Head of caudate nucleus (tissue), 42 donors: ENCODE measurements at regions not wholly inside any gene's neighbourhood (a gene's known extent, or its start where the extent isn't known, plus 50 kb on each side); places are given as distances from the start of the nearest gene placed in this dataset.

Experiments used
- DNase-seq, 42 donors: peaks; one replicate each; pipeline versions ENCODE4 v3.0.0 to v3.0.0-alpha.2; 2020 to 2021; ENCODE audit warnings: mixed read lengths in 7 of 42
- intact Hi-C: fragments of 100-400 bp; cut with DNase I; formaldehyde crosslinking; loops from one replicate; pipeline ENCODE4 v1.15.0; 2022

DNA sequence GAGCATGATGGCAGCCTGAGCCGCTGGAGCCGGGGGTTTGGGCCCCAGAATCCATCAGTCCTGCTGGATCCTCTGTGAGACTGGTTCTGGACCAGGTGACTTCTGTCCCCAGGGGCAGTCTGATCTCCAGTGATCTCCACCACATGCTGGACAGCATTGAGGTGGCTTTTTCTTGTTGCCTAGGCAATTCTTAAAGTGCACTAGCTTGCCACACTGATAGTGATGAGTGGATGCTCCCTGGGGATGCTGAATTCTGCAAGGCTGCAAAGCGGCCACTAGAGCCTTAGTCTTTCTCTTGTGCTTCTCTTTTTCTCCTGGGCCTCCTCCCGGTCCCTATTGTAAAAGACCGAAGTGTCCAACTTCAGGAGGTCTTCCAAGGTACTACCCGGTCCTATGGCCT is 70.4 kb upstream of the ATP11B start:
- intact Hi-C loops = no loop called here
- DNase-seq = no peak

DNA sequence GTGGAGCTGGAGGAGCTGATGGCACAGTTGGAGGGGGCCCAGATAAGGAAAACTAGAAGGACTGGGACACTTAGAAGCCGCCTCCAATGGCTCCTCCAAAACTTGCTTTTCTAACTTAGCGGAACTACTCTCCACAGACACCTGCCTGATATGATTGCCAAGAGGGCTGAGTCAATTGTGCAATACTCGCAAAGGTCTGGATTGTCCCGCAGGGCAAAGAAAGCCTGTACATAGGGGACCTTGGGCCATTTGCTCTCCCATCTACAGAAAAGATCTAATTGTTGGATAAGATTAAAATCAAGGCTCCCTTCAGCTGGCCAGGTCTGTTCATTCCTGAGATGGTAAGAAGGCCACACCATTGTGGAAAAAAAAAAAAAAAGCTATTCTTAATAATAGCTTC is 69.7 kb upstream of the ATP11B start:
- no peak for DNase-seq

DNA sequence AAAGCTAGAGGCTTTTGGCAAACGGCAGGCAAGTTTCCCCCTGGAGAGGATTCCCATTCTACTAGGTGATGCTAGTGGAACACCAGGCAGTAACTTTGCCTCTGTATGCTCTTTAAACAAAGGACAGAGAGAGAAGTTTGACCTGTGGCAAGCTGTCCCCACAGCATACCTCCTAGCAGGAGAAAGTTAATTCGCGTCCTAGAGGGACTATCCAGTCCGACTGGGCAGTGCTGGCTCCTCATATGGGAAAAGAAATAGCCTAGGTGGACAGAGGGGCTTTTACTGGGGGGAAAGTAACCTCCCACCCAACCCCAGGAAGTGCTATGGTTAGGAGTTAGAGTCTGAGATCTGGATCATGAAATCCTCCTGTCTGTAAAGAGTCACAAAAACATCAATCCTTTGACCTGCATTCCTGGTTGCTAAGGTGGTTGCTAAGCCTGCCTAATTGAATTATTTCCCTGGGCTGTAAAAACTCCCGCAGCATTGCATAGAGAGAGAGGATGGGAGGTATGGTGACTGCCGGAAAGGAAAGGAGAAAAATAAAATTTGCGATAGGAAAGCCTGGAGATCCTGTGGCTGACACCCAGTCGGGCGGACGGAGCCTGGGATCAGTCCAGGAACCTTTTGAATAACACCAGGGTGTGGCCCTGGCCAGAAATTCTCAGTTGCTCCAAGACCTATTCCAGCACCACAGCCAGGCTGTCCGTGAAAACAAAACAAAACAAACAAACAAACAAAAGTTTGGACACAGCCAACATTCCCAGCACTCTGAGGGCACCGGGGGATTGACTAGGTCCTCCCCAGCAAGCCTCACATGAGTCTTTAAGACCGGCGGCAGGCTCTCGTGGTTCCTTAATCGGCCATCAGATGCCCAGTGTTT is 67.7 kb upstream of the ATP11B start:
- intact Hi-C loops = no loop called here
- DNase-seq = no peak

More for the DNA sequence above, 69.7 kb upstream of the ATP11B start:
- intact Hi-C loops = no loop called here

DNA sequence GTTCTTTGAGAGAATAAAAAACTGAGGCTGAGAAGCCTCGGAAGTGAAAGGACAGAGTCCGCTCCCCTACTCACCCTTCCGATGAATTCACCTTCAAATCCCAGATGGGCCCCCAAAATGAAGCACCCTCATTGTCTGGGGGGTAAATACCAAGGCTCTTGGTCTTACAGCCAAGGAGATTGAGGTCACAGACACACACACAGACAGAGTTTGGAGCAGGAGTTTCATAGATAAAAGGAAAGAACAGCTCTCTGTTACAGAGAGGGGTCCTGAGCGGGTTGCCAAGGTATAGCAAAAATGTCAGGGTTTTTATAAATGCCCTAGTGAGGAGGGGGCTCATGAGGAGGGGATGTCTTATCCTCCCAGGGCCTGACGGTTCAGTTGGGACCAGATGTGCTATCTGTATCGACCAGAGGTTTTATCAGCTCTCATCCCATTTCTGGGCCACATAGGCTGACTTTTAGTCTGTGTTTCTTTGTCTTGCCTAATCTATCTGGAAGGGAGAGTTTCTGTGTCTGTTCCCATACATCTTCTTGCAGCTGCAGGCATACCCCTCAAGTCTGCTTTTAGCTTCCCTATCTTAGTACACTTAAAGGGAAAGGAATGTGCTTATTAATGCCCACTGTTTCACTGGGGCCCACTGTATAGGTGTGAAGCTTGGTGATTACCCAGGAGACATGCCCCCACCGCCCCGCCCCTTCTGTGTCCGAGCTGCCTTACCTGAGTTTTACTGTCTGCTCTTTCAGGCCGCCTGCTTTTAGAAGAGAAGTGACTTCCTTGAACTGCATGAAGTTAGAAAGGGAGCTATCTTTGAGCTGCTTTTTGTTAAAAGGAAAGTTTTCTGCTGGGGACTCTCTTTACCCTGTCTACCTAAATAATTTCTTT is 66.8 kb upstream of the ATP11B start:
- intact Hi-C loops = no loop called here
- DNase-seq = no peak

DNA sequence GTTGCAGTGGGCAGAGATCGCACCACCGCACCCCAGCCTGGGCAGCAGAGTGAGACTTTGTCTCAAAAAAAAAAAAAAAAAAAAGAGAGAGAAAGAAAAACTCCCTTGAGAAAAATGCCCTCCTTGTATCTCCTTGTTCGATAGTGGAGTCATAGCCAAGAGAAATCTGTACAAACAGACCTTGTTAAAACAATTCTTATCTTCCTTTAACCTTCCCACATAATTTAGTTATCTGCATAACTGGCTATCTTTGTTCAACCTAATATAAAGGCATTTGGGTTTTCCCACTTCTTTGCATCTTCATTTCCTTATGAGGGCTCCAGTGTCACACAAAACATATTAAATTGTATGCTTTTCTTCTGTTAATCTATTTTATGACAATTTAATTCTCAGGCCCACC is 65.1 kb upstream of the ATP11B start:
- DNase-seq = no peak
- intact Hi-C loops = no loop called here

DNA sequence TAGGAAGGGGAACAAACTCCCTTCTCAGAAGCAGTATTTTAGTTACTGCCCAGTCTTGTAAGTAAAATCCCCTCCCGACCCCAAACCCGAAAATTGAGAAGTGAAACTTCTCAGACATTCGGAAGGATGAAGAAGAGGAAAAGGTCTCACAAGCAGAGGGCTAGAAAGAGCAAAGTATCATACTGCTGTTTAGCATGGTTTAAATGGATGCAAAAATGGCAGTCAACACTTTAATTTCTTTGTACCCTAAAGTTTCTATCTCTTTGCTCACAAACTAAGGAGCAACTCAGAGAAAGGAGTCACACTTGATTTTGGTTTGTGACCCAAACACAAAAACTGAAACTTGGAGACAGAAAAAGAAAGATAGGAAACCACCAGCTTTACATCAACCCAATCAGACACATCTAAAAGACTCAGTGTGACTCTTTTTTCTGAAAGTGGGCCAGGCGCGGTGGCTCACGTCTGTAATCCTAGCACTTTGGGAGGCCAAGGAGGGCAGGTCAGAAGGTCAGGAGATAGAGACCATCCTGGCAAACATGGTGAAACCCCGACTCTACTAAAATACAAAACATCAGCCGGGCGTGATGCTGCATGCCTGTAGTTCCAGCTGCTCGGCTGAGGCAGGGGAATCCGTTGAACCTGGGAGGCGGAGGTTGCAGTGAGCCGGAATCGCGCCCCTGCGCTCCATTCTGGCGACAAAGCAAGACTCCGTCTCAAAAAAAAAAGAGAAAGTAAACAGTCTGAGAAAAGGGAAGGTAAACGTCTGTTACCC is 63.2 kb upstream of the ATP11B start:
- intact Hi-C loops = no loop called here
- no peak for DNase-seq

DNA sequence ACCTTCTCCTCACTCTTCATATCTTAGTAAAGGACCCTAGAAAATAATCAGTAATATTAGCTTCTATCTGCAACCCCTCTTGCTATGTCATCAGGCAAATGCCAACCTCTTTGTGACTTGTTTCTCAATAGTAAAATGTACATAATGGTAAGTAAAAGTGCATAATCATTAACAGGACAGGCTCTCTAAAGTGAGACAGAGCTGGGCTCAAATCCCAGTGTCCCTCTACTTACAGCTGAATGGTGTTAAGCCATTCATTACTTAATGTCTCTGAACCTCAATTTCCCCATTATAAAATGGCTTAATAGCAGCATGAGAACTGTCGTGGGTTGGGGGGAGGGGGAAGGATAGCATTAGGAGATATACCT is 62.6 kb upstream of the ATP11B start:
- intact Hi-C loops = no loop called here
- no peak for DNase-seq

DNA sequence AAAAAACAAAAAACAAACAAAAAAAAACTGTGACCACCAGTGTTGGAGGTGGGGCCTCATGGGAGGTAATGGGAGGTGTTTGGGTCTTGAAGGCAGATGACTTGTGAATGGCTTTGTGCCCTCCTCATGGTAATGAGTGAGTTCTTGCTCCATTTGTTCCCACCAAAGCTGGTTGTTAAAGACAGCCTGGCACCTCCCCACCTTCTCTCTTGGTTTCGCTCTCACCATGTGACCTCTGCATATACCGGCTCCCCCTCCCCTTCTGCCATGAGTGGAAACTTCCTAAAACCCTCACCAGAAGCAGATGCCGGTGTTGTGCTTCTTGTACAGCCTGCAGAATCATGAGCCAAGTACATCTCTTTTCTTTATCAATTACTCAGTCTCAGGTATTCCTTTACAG is 61.5 kb upstream of the ATP11B start:
- intact Hi-C loops = no loop called here
- DNase-seq = no peak

DNA sequence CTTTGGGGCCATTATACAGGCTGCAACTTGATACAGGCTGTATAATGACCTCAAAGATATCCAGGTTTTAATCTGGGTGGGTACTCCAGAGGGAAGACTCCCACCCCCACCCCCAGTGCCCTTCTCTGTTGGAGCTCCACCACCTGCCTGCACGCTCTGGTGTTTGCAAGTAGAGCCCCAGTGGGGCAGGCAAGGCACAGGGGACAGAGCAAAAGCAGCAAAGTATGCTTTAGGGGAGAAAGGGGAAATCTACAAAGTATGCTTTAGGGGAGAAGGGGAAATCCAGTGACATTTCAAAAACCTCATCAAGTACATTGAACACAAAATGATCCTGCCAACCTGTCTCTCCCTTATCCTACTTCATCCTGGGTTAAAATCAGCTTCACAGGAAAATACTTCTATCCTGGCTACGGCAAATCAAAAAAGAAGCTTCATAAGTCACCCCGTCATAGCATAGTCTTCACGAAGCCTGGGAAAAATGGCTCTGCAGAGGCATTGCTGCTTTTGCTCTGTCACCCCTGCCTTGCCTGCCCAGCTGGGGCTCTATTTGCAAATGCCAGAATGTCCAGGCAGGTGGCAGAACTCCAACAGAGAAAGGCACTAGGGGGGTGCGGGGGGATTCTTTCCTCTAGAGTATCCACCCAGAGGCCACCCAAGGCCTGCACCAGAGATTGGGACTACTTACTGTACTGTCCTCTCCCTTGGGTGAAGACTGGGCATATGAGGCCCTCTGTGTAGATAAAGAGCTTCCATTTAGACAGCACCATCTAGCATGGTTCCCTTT is 60.9 kb upstream of the ATP11B start:
- DNase-seq = no peak
- intact Hi-C loops = no loop called here

DNA sequence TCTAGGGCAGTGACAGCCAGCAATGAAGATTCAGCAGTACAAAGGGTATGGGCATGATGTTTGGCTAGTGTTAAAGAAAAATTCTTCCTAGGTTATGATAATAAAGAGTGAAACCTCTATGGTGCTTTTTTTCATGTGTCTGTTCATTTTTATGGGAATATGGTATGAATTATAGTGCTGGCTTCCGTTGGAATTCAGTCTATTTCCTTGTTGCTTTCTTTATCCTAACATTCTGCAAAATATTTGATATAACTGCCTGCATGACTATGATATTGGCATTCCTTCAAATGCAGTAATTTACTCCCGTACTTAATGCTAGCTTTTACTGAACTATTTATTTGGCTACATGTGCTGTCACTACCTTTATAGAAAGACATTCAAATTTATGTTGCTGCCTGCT is 57.6 kb upstream of the ATP11B start:
- intact Hi-C loops = no loop called here
- no peak for DNase-seq

DNA sequence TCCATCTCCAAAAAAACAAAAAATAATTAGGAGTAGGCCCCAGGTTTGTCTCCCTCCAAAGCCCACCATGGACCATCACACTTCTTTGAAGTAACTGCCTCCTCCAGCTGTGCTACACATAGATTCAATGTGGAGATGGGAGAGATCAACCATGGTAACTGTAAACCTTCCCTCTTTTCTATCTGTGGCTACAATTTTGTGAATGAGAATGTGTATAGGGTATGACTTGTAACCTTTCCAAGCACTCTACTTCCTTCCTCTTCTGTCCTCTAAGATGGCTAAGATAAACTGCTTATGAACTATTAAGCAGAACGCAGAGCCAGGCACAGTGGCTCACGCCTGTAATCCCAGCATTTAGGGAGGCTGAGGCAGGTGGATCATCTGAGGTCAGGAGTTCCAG is 55.5 kb upstream of the ATP11B start:
- no peak for DNase-seq
- intact Hi-C loops = no loop called here

DNA sequence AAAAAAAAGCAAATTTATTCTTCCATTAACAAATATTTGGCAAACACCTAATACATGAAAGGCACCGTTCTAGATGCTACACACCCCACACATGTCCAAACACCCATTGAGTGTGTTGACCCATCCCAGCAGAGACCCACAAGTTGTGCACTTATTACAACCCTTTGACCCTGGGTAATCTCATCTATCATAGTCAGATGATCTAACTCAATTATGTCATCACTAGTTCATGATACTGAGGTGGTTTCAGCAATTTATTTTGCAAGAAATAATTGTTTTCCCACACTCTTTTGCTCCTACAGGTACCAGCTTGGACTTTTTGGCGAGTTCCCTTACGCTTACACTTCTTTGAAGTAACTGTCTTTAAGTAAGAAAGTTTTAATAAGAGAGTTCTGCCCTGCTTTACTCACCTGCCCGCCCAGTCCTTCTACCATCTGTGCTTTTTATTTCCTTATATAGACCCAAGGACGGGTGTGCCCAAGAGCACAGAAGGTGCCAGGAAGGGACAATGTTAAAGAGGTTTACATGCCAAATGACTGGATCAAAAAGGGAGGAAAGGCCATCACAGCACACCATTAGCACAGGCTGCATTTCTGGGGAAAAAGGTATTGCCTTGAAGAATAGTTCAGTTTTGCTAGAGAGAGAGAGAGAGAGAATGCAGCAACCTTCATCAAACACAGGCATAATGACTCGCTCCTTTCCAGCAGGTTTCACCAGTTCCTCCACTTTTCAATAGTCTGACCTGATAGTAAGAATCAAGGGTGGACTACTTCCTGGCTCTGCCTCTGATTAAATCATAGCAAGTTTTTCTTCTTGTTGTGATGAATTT is 54.5 kb upstream of the ATP11B start:
- DNase-seq = no peak
- intact Hi-C loops = no loop called here

DNA sequence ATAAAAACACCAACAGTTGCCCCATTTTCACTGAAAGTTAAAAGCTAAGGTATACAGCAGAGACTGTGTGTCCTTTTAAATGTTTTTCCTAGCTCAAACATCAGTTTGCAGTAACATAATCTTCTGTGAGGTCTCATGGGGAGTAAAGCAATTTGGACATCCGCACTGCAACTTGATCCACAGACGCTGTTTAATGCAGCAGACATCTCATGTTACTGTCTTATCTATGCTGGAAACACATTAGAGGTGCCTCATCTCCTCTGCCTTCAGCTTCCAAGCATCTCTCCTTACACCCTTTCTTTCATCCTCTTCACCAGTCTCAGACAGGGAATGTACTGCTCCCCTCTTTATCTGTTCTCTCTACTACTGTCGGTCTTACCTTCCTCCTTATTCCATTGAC is 53.7 kb upstream of the ATP11B start:
- DNase-seq = no peak
- intact Hi-C loops = no loop called here

DNA sequence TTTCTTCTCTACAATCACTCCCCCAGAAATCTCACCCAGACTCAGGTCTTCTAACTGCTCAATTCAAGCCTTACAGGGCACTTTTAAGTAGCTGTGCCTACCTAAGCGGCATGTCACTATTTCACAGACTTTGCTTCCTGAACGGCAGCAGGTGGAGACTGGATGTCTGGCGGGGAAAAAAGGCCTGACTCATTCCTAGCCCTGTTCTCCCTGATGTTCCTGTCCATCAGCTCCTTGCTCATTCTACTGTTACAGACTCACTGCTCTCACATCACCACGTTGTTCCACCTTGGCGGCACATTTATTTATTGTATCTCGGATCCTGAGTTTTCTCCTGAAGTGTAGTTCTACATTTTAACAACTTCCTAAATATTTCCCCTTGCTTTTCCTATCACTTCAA is 52.6 kb upstream of the ATP11B start:
- DNase-seq = no peak
- intact Hi-C loops = no loop called here

DNA sequence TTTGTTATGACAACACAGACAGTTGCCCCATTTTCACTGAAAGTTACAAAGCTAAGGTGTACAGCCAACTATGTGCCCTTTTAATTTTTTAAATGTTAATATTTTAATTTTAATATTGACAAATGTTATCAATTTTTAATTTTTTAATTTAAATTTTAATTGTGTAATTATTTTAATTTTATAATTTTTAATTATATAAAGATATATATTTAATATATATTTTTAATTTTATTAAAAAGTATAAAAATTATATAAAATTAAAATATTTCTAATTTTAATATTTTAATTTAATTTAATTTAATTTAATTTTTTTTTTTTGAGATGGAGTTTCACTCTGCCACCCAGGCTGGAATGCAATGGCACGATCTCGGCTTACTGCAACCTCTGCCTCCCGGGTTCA is 52.1 kb upstream of the ATP11B start:
- intact Hi-C loops = no loop called here
- DNase-seq = no peak
